GM13976 (cell line): ENCODE measurements at regions not wholly inside any gene's neighbourhood (a gene's known extent, or its start where the extent isn't known, plus 50 kb on each side); places are given as distances from the start of the nearest gene placed in this dataset.

Experiments used
- DNase-seq: peaks from one replicate; pipeline ENCODE4 v3.0.0; 2012; ENCODE audit warnings: low spot score
- CTCF ChIP-seq: IDR thresholded peaks from 2 replicates; pipeline ENCODE4 v1.5.1; 2012; ENCODE audit warnings: borderline replicate concordance, mild to moderate bottlenecking; ENCODE audit not compliant: insufficient read depth; ENCODE audit errors: extremely low read depth, missing control alignments, control extremely low read depth
- in situ Hi-C: fragments of 300-500 bp; cut with MboI; formaldehyde crosslinking; loops from one replicate; pipeline ENCODE4 v1.12.0; 2022; ENCODE audit warnings: low sequenced_read_pairs, mixed read lengths, inconsistent platforms; ENCODE audit not compliant: unreplicated experiment

GRCh38 chrX:14411326-14411725 is 118.0 kb upstream of the GLRA2 start:
- no peak for TF ChIP-seq CTCF
- no peak for DNase-seq
- in situ Hi-C loops = no loop called here

- in situ Hi-C loops = no loop called here
- DNase-seq = no peak
- no peak for TF ChIP-seq CTCF
Measured at GRCh38 chrX:14409341-14409740, 120.0 kb upstream of the GLRA2 start.

- in situ Hi-C loops = no loop called here
- DNase-seq = no peak
- TF ChIP-seq CTCF = no peak
Measured at GRCh38 chrX:14406225-14406624, 123.1 kb upstream of the GLRA2 start.

- DNase-seq = no peak
- no peak for TF ChIP-seq CTCF
- in situ Hi-C loops = no loop called here
Measured at GRCh38 chrX:14398725-14399124, 130.6 kb upstream of the GLRA2 start.

GRCh38 chrX:14389682-14390081 is 139.7 kb upstream of the GLRA2 start:
- no peak for DNase-seq
- TF ChIP-seq CTCF = no peak
- in situ Hi-C loops = no loop called here

GRCh38 chrX:14386981-14387380 is 142.4 kb upstream of the GLRA2 start:
- in situ Hi-C loops = no loop called here
- no peak for DNase-seq
- TF ChIP-seq CTCF = no peak

- no peak for TF ChIP-seq CTCF
- in situ Hi-C loops = no loop called here
- no peak for DNase-seq
Measured at GRCh38 chrX:14380044-14380443, 149.3 kb upstream of the GLRA2 start.
